SK-N-SH (cell line): ENCODE measurements at regions not wholly inside any gene's neighbourhood (a gene's known extent, or its start where the extent isn't known, plus 50 kb on each side); places are given as distances from the start of the nearest gene placed in this dataset.

Experiments used
- CTCF ChIA-PET: fragments of 300-600, 350-600 bp; formaldehyde crosslinking; extraction: SDS; loops from one replicate; lab custom pipeline; 2021; lab: Yijun Ruan, JAX
- POLR2A ChIA-PET: fragments of 350-600 bp; sonication (Branson Sonifier 250); formaldehyde crosslinking; extraction: SDS; loops from one replicate; lab custom pipeline; 2020; ENCODE audit warnings: antibody characterized with exemption, inconsistent platforms; lab: Yijun Ruan, JAX
- DNase-seq: peaks from one replicate; pipeline ENCODE4 v3.0.0; 2012
- H2AFZ ChIP-seq: fragments of 200-600 bp; sonication (generic); 2 replicates; pipeline ENCODE4 v1.8.1; 2016; ENCODE audit warnings: antibody characterized with exemption, mild to moderate bottlenecking, low read depth
- H3F3A ChIP-seq: fragments of 200-600 bp; sonication (generic); replicated peaks from 2 replicates; pipeline ENCODE3; 2016; ENCODE audit warnings: antibody characterized with exemption, mild to moderate bottlenecking; ENCODE audit not compliant: insufficient read depth
- H3K27ac ChIP-seq, 2 experiments: fragments of 200-500 bp in 1 of 2; fragments of 200-600 bp in 1 of 2; sonication (Bioruptor generic) in 1 of 2; sonication (generic), shearing (Covaris generic) in 1 of 2; 2 replicates each; pipeline versions ENCODE4 v1.5.1 to v1.6.1; 2014 to 2016; ENCODE audit warnings: low read depth in 2 of 2, inconsistent platforms in 1 of 2, low read length in 1 of 2, mild to moderate bottlenecking in 1 of 2, mixed read lengths in 1 of 2
- H3K27me3 ChIP-seq: fragments of 200-600 bp; sonication (generic), shearing (Covaris generic); 2 replicates; pipeline ENCODE4 v1.6.1; 2016; ENCODE audit warnings: mixed run types; ENCODE audit not compliant: insufficient read depth
- H3K36me3 ChIP-seq, 2 experiments: fragments of 200-500 bp in 1 of 2; fragments of 200-600 bp in 1 of 2; sonication (Bioruptor generic) in 1 of 2; sonication (generic) in 1 of 2; replicated peaks in 1 of 2; 2 replicates each; pipeline versions ENCODE3 to v1.5.1; 2014 to 2016; ENCODE audit warnings: low read length in 1 of 2, mild to moderate bottlenecking in 1 of 2; ENCODE audit not compliant: insufficient read depth in 2 of 2, control insufficient read depth in 1 of 2
- H3K4me1 ChIP-seq, 2 experiments: fragments of 200-500 bp in 1 of 2; fragments of 200-600 bp in 1 of 2; sonication (Bioruptor generic) in 1 of 2; sonication (generic), shearing (Covaris generic) in 1 of 2; 2 replicates each; pipeline versions ENCODE4 v1.5.1 to v1.6.1; 2014 to 2016; ENCODE audit warnings: low read depth in 1 of 2, low read length in 1 of 2, mixed run types in 1 of 2; ENCODE audit not compliant: insufficient read depth in 2 of 2, control insufficient read depth in 1 of 2
- H3K4me2 ChIP-seq: fragments of 200-600 bp; sonication (generic), shearing (Covaris generic); 2 replicates; pipeline ENCODE4 v1.6.1; 2017; ENCODE audit warnings: mixed run types
- H3K4me3 ChIP-seq, 2 experiments: fragments of 200-500 bp in 1 of 2; fragments of 200-600 bp in 1 of 2; sonication (Bioruptor generic) in 1 of 2; sonication (generic), shearing (Covaris generic) in 1 of 2; 2 replicates each; pipeline versions ENCODE4 v1.5.1 to v1.8.1; 2014 to 2016; ENCODE audit warnings: low read depth in 2 of 2, inconsistent platforms in 1 of 2, low read length in 1 of 2, mild to moderate bottlenecking in 1 of 2, mixed read lengths in 1 of 2, moderate library complexity in 1 of 2
- H3K79me2 ChIP-seq: fragments of 200-600 bp; sonication (generic); 2 replicates; pipeline ENCODE4 v1.8.1; 2017; ENCODE audit warnings: mild to moderate bottlenecking; ENCODE audit not compliant: insufficient read depth
- H3K9ac ChIP-seq: fragments of 200-600 bp; sonication (generic); 2 replicates; pipeline ENCODE4 v1.6.1; 2017; ENCODE audit warnings: mixed run types
- H3K9me2 ChIP-seq: fragments of 200-600 bp; sonication (generic); 2 replicates; pipeline ENCODE4 v1.6.1; 2017; ENCODE audit warnings: mixed run types
- H3K9me3 ChIP-seq: fragments of 200-600 bp; sonication (generic); 2 replicates; pipeline ENCODE4 v1.6.1; 2017; ENCODE audit warnings: mixed run types, mild to moderate bottlenecking, moderate library complexity
- H4K20me1 ChIP-seq: fragments of 200-600 bp; sonication (generic); 2 replicates; pipeline ENCODE4 v1.6.1; 2017; ENCODE audit warnings: mild to moderate bottlenecking, mixed run types; ENCODE audit not compliant: insufficient read depth
- CHD2 ChIP-seq: fragments of 150-350 bp; IDR thresholded peaks from 2 replicates; pipeline ENCODE4 v1.6.1; 2018; ENCODE audit warnings: low read length; ENCODE audit not compliant: partially characterized antibody
- CTCF ChIP-seq: fragments of 200-600 bp; sonication (generic); IDR thresholded peaks from 2 replicates; pipeline ENCODE4 v1.6.1; 2017; ENCODE audit warnings: antibody characterized with exemption, mild to moderate bottlenecking, moderate library complexity
- FOSL2 ChIP-seq: IDR thresholded peaks from 2 replicates; pipeline ENCODE4 v1.4.0; 2012; ENCODE audit warnings: low read depth, mild to moderate bottlenecking, moderate library complexity, borderline replicate concordance
- FOXJ3 ChIP-seq: sonication (generic); formaldehyde crosslinking; IDR thresholded peaks from 2 replicates; pipeline ENCODE4 v1.5.1; 2020; ENCODE audit warnings: mild to moderate bottlenecking, missing genetic modification reagents
- GABPA ChIP-seq: IDR thresholded peaks from 2 replicates; pipeline ENCODE4 v1.4.0; 2012; ENCODE audit warnings: low read depth, mild to moderate bottlenecking
- IRF3 ChIP-seq: fragments of 150-350 bp; IDR thresholded peaks from 2 replicates; pipeline ENCODE4 v1.6.1; 2016; ENCODE audit warnings: mild to moderate bottlenecking, low read depth, low read length
- JUND ChIP-seq: IDR thresholded peaks from 2 replicates; pipeline ENCODE4 v1.4.0; 2012
- MXI1 ChIP-seq: IDR thresholded peaks from 2 replicates; pipeline ENCODE4 v1.6.1; 2012; ENCODE audit warnings: mild to moderate bottlenecking, low read depth, low read length, improper control_type of control experiment
- NRF1 ChIP-seq: IDR thresholded peaks from 2 replicates; pipeline ENCODE4 v1.6.1; 2012; ENCODE audit warnings: low read depth, mild to moderate bottlenecking, low read length
- POLR2AphosphoS5 ChIP-seq: IDR thresholded peaks from 2 replicates; pipeline ENCODE4 v1.6.1; 2012; ENCODE audit warnings: low read depth, low read length
- RCOR1 ChIP-seq: fragments of 150-350 bp; IDR thresholded peaks from 2 replicates; pipeline ENCODE4 v1.6.1; 2017; ENCODE audit warnings: antibody characterized with exemption, low read length
- REST ChIP-seq: IDR thresholded peaks from 2 replicates; pipeline ENCODE4 v1.6.1; 2012; ENCODE audit warnings: mild to moderate bottlenecking, low read depth, low read length, moderate library complexity
- RXRA ChIP-seq: IDR thresholded peaks from 2 replicates; pipeline ENCODE4 v1.4.0; 2012; ENCODE audit warnings: low read depth, mild to moderate bottlenecking, borderline replicate concordance
- SIN3A ChIP-seq: IDR thresholded peaks from 2 replicates; pipeline ENCODE4 v1.6.1; 2012; ENCODE audit warnings: low read depth, mild to moderate bottlenecking, low read length, moderate library complexity, borderline replicate concordance
- SMC3 ChIP-seq: IDR thresholded peaks from 2 replicates; pipeline ENCODE4 v1.6.1; 2012; ENCODE audit warnings: low read depth, low read length, improper control_type of control experiment
- TAF1 ChIP-seq: IDR thresholded peaks from 2 replicates; pipeline ENCODE4 v1.6.1; 2012; ENCODE audit warnings: low read depth, mild to moderate bottlenecking, low read length, moderate library complexity, borderline replicate concordance
- TCF12 ChIP-seq: IDR thresholded peaks from 2 replicates; pipeline ENCODE4 v1.4.0; 2012
- YY1 ChIP-seq: IDR thresholded peaks from 2 replicates; pipeline ENCODE4 v1.4.0; 2012; ENCODE audit warnings: low read depth, mild to moderate bottlenecking
- ZBTB33 ChIP-seq: IDR thresholded peaks from 2 replicates; pipeline ENCODE4 v1.4.0; 2012; ENCODE audit warnings: low read depth, borderline replicate concordance
- WGBS: methylation state at CpG from one replicate; pipeline ENCODE4 v1.1.6; 2017; ENCODE audit warnings: low lambda C conversion rate; 5-methylcytosine and 5-hydroxymethylcytosine counted together

- Histone ChIP-seq H3K4me3 (no peak overlapping the region), H3K4me1 (peaks cover 0 to 9% of the 10 kb centered on the region in 2 experiments; a peak in 2 of 4 replicates), H3K27ac (no peak overlapping the region), H3K9me3 (no peaks in the 10 kb centered on the region), H3K9me2 (no peaks in the 10 kb centered on the region), H3K4me2 (no peak overlapping the region), H3K79me2 (no peaks in the 10 kb centered on the region), H3K27me3 (no peaks in the 10 kb centered on the region), H3K36me3 (no peaks in the 10 kb centered on the region), H2AFZ (no peak overlapping the region), H3K9ac (no peak overlapping the region), H3F3A (no peaks in the 10 kb centered on the region), H4K20me1 (no peaks in the 10 kb centered on the region)
- CTCF ChIA-PET = interaction anchor here (1.5 kb wide), 1 partner anchor 9 kb away, joined by 4 read pairs; no protein-coding TSS in a partner anchor
- TF ChIP-seq TAF1 (no peak), REST (no peak), RCOR1 (no peak), CTCF (no peak), MXI1 (no peak), ZBTB33 (no peak), YY1 (no peak), NRF1 (no peak), IRF3 (no peak), RXRA (no peak), SMC3 (no peak), SIN3A (no peak), JUND (no peak), TCF12 (no peak), CHD2 (no peak), FOSL2 (no peak), POLR2AphosphoS5 (no peak), FOXJ3 (CRISPR knock-in tag) (no peak), GABPA (no peak)
- DNase-seq = no peak
- POLR2A ChIA-PET = no interaction called here
- whole genome bisulfite sequencing = 10% methylated on average over 1 of the region's 1 CpG
Measured at GRCh38 chr4:159770401-159770800, 667.5 kb downstream of the RAPGEF2 start.
